Retina (tissue), 1 donor: ENCODE measurements at regions not wholly inside any gene's neighbourhood (a gene's known extent, or its start where the extent isn't known, plus 50 kb on each side); places are given as distances from the start of the nearest gene placed in this dataset.

Experiments
- DNase-seq: peaks from one replicate; pipeline ENCODE4 v3.0.0-alpha.2; 2016

DNA sequence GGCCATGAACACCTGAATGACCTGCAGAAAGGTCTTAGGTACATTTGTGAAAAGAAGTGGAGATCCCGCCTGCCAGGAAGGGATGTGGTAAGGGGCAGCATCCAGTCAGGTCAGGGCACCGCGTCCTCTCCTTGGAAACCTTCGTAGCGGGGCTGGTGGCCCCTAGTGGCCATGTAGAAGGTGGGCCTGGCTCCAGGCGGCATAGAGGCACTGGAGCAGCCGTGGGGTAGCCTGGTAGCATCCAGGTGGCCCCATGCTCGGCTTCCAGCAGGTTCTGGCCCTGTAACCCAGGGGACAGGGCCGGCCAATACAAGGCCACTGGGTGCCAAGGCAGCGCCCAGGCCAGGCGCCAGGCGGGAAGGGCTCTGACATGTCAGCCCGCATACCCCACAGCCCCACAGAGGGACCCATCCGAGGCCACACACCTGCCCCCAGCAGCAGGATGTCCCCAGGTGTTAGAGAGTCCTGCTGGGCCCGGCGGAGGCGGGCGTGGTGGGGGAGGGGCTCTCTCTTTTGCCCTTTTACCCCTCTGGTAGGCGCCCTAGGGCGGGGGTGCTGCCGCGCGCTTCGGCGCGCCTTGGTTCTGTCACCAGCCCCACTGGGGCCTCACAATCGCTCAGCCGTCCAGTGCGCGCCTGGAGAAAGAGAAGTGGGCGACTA is 58.3 kb upstream of the SPATA31E1 start:
- DNase-seq, result no peak

DNA sequence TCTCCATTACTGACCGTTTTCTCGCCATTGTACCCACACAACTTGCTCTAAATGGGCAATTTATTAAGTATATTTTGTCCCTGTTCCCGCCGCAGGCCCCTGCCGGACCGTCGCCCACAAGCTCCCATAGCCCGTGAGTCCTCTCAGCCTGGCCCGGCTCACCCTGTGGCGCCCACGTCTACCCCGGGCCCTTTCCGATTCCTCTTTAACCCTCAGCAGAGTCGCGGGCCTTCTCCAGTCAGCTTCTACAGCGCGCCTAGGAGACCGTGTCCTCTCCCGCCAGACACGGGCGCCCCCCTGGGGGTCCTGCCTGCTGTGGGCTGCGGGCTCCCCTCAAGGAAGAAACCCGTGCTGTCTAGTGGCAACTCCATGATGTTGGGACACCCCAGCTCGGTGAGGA is 57.8 kb upstream of the SPATA31E1 start:
- no peak for DNase-seq

- DNase-seq, result no peak
Measured at GRCh38 chr9:87826331-87826730, 56.3 kb upstream of the SPATA31E1 start.

DNA sequence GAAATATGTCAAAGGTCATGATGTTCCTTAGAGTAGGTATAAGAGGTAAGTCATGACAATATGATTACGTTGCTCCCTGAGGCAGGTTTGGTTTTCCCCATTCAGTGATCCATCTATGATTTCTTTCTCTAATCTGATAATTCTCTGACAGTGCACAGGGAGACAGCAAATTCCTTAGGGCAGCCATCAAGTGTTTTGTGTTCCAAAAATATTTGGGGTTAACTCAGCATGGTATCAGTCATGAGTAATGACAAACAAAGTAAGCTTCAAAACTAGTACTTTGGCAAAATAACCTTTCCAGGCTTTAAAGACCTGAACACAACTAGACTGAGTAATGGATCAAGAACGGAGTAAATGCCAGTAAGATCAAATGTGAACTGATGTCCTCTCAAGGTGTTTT is 55.3 kb upstream of the SPATA31E1 start:
- no peak for DNase-seq

DNA sequence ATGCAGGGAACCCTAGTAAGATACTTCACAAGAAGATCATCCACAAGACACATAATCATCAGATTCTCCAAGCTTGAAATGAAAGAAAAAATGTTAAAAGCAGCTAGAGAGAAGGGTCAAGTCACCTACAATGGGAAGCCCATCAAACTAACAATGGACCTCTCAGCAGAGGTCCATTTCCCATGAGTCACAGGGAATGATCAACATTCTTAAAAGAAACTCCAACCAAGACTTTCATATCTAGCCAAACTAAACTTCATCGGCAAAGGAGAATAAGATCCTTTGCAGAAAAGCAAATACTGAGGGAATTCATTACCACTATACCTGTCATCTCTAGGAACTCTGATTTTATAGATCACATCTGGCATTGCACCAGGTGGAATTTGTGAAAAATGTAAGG is 52.9 kb upstream of the SPATA31E1 start:
- no peak for DNase-seq

GRCh38 chr9:87830446-87830845 is 52.2 kb upstream of the SPATA31E1 start:
- no peak for DNase-seq

- DNase-seq, result no peak
Measured at GRCh38 chr9:87831159-87831558, 51.5 kb upstream of the SPATA31E1 start.
